ENCODE measurements at regions not wholly inside any gene's neighbourhood (a gene's known extent, or its start where the extent isn't known, plus 50 kb on each side); places are given as distances from the start of the nearest gene placed in this dataset.
"Not testable (repeated sequence)": the region's sequence is repeated elsewhere in the genome, so short reads cannot be mapped to it uniquely, and the experiment has no call there.

DNA sequence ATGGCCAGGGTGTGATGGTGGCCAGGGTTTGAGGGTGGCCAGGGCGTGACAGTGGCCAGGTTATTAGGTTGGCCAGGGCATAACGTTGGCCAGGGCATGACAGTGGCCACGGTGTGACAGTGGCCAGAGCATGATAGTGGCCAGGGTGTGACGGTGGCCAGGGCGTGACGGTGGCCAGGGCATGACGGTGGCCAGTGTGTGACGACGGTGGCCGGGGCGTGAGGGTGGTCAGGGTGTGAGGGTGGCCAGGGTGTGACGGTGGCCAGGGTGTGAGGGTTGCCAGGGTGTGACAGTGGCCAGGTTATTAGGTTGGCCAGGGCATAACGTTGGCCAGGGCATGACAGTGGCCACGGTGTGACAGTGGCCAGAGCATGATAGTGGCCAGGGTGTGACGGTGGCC, 642.8 kb downstream of the TBC1D22A start:
- not testable (repeated sequence) for DNase-seq (ENCODE audit: low read depth)

DNA sequence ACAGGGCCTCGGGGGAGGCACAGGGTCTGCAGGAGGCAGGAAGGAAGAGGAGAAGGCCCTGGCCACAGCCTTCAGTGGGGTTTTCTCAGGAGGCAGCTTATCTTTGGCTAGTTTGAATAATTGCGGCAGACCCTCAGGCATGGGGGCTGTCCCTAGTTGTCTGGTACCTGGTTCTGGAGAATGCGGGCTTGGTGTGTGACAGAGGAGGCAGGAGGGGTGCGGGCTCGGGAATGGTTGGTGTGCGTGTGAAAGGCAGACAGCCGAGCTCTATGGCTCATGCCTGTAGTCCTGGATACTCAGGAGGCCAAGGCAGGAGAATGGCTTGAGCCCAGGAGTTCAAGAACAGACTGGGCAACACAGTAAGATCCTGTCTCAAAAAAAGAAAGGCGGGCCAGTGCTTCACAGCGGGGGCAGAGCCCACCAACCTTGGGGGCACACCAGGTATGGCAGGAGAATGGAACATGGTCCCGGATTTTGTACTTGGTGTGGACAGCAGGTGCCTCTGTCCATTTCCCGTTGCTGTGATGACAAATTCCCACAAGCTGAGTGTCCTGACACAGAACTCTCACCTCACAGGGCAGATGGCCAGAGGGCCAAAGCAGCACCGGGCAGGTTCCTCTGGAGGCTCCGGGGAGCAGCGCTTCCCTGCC, 640.6 kb downstream of the TBC1D22A start:
- DNase-seq (ENCODE audit: low read depth), result no peak

DNA sequence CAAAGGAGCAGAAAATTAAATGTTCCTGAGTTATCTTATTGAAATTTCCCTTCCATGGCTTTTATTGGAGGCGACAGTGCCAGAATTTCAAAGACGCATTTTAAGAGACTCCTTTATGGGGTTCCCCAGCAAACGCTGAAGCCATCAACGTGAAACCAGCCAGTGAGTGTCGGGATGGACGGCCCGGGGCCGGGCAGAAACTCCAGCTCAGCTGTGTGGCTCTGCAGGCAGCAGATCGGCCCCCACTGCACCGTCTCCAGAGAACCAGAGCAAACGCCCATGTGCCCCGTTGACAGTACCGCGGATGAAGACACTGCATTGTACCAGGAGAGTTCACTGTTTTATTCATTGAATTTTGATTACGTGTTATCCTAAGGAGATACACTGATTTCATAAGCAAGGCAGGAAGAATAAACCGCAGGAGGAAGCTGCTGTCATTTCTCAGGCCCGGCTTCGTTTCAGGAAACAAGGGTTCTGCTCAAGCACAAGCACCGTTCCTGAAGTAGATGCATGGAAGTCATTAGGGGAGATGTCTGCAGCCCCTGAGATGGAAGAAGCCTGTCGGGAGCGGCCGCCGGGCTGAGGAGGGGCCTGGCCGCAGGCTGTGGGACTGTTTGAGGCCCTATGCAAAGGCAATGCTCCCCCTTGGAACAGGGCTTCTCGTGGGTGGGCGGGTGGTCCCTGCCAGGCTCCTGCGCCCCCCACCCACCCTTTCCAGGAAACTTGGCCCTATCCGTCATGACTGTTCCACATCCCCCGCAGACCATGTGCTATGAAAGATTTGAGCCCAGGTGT, 639.7 kb downstream of the TBC1D22A start:
- DNase-seq (ENCODE audit: low read depth), result no peak

DNA sequence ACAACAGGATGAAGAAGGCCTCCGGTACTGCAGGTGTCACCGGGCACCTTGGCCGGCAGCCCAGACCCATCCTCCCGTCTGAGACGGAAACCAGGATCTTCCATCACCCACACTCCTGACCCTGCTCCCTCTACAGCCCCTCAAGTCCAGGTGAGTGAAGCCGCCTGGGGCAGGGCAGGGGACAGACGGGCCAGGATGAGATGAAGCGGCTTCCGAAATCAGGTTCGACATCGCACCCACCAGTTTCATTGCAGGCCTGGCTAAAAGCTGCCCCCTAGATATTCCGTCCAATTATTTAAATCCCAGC, 639.1 kb downstream of the TBC1D22A start:
- DNase-seq (ENCODE audit: low read depth), result no peak

DNA sequence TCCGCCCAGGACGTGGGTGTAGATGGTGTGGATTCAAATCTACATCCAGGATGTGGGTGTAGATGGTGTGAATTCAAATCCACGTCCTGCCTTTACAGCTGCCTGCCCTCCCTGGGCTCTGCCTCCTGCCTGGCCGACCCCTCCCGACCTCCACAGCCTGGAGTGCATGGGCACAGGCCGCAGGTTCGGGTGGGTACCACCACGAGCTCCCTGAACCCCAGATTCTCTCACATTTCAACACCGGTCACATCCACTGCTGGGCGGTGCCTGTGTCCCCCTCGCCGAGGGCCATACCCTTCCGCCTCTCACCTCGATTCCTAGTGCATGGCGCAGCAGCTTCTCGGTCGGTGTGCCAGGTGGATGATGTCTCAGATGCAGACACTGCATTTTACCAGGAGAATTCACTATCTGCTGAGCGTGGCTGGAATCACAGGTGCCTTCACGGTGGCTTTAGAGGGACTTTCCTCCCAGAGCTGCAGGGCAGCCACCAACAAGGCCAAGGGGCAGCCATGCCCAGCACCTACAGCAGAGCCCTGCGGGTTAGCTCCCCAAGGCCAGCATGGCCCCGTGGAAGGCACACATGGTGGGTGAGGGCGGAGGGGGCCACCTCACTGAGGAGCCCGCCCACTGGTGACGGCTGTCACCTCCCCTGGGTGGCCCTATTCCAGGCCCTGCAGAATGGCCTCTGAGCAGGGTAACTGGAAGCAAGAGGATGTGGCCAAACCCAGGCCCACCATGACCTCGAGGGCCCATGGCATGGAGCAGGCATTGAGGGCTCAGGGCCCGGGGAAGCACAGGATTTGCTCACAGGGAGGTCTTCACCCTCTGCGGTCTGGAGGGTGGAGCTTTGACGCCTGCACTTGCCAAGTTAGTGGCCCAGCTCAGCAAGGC, 638.5 kb downstream of the TBC1D22A start:
- DNase-seq (ENCODE audit: low read depth), result no peak

DNA sequence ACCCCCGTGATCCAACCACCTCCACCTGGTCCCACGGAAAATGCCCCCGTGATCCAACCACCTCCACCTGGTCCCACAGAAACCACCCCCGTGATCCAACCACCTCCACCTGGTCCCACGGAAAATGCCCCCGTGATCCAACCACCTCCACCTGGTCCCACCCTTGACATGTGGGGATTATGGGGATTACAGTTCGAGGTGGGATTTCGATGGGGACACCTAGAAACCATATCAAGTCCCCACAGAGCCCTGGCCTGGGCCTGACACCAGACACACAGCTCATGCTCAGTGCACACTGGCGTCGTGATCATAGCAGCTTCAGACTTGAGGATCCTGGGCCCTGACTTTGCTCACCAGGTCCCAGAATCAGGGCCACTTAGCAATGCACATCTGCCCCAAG, 637.7 kb downstream of the TBC1D22A start:
- not testable (repeated sequence) for DNase-seq (ENCODE audit: low read depth)

DNA sequence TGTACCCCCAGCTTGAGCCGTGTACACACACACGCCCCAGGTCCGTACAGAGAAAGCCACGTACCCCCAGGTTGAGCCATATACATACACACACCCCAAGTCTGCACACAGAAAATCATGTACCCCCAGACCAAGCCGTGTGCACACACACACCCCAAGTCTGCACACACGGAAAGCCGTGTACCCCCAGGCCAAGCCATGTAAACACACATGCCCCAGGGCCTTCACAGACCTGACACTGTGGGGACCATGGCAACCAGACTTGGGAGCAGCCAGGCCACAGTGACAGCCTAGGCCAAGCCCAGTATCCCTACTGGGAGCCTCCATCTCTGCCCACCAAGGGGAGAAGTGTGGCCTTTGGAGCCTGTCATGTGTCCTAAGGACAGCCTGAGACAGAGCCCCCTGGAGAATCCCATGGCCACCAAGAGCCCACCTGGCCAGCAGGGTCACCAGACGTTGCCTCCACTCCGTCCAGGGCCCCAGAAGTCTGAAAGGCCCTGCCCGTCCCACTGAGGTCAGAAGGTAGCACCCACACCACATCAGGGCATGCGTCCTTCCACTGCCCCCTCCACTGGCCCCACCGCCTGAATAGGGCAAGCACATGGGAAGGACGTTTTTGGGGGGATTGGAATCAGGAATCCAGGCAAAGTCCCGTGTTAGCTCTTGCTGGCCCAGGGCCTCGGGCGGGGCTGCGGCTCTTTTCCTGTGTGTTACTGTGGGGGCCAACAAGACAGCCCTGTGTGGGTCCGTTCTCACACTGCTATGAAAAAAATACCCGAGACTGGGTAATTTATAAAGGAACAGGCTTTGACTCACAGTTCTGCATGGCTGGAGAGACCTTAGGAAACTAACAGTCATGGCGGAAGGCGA, 636.7 kb downstream of the TBC1D22A start:
- no peak for DNase-seq (ENCODE audit: low read depth)

DNA sequence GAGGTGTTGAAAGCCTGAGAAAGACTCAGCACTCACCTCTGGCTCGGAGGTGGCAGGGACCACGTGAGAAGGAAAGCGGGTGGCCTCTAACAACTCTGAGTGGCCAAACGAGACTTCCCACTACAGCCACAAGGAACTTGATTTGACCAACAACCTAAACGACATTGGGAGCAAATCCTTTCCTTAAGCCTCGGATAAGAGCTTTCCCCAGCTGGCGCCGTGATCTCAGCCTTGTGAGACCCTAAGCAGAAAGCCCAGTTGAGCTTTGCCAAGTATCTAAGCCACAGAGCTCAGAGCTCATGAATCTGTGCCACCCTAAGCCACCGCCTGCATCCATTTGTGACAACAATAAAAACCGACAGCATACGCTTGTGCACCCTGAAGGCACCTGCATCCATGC, 636.0 kb downstream of the TBC1D22A start:
- DNase-seq (ENCODE audit: low read depth), result no peak

DNA sequence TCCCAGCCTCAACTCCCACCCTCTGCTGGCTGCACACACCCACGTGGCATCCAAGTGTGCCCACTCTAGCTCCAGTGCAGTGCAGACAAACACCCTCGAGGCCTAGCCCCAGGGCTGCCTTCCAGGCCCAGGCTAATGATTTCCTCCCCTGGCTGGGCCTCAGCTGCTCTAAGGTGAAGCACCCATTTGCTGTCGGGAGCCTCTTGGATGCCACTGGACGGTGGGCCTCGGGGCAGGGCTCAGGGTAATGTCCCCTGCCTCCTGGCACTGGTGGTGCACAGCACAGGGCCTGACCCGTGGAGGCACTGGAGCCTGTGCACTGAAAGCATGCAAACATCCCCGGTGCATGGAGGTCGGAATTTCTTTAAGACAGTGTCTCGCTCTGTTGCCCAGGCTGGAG, 635.2 kb downstream of the TBC1D22A start:
- no peak for DNase-seq (ENCODE audit: low read depth)

DNA sequence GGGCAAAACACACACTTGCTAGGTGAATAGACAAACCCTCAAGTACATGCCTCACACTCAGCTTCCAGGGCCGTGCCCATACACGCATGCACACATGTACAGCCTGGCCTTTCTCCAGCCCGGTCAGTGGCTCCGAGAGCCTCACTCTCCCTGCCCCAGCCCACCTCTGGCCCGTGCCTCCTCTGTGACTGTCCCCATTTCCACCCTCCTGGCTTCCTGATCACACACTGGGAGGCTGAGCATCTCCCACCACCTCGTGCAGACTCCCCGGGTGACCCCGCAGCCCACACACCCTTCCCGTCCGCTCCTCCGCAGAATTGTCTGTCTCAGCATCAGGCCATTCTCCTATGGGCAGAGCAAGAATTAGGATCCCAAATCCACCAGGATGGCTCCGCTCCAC, 634.1 kb downstream of the TBC1D22A start:
- DNase-seq (ENCODE audit: low read depth), result no peak

DNA sequence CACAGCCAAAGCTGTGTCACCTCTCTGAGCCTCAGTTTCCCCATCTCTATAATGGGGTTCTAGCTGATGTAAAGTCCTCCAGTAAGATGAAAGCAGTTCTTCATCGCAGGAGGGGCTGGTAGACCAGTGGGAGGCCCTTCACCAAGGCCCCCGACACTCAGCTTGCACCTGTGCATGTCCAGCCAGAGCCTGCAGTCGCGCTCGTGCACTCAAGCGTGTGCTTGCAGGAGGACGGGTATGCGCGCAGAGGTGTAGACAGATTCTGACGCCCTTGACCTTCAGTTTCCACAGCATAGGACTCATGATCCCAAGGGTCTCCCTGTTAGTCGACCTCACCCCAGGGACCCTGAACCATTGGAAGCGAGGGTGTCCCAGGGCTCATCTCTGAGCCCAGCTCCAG, 633.7 kb downstream of the TBC1D22A start:
- no peak for DNase-seq (ENCODE audit: low read depth)

DNA sequence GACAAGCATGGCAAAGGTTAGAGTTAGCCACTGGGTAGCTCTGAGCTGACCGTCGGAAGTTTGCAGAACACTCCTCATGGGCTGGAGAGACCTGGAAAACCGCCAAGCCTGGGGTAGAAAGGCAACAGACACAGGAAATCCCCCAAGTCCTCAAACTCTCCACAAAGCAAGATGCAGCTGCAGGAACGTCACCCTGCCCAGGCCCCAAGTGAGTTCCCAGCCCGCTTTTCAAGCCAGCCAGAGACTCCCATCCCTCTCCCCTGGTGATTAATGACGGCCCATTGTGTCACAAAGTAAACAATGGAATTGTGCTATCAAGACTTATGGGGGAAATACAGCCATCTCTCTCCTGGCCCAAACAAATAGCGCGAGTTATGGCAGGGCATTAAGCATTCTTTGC, 633.0 kb downstream of the TBC1D22A start:
- DNase-seq (ENCODE audit: low read depth), result no peak

DNA sequence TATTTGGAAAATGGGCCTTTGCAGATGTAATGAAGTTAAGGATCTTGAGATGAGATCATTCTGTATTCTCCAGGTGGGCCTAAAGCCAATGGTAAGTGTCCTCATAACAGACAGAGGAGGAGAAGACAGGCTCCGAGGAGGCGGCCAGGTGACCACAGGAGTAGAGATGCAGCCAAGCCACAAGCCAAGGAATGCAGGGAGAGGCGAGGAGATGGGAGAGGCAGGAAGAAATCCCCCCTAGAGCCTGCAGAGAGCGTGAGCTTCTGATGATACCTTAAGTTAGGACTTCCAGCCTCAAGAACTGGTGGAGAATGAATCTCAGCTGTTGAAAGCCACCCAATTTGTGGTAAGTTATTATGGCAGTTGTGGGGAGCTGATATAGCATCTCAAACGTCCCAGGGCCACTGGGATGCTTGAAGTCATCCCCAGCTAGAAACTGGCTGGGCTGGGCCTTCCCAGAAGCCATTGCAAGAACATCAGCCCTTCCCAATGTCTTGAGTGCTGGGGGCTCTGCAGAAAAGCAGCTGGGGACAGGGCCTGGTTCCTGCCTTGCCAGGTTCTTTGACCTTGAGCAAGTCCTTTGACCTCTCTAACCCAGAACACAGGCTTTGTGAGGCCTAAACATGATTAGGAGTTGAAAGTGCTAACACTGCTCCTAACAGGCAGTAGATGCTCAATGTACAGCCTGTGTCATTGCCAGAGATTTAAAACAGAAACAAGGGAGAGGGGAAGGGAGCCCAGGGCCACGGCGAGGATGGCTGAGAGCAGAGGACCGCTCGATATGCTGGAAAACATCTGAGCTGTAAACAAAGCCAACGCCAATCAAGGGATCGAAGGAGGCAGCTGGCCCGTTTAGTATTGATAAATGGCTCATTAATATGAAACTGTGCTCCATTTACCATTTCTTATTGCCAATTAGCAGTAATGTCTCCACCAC, 632.3 kb downstream of the TBC1D22A start:
- no peak for DNase-seq (ENCODE audit: low read depth)

DNA sequence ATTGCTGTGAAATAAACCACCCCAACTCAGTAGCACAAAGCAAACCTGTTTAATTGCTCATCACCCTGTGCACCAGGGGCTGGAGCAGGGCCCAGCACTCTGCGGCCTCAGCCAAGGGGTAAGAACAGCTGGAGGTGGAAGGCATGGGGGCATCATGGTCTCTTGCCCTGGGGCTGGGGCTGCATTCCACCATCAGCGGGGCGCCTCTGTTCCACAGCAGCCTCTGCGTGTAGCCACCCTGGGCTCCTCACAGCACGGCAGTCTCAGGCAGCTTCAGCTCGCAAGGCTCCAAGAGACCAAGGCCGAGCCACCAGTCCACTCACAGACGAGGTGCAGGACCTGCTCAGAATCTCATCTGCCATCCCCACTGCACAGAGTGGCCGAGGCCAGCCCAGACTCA, 630.7 kb downstream of the TBC1D22A start:
- no peak for DNase-seq (ENCODE audit: low read depth)

DNA sequence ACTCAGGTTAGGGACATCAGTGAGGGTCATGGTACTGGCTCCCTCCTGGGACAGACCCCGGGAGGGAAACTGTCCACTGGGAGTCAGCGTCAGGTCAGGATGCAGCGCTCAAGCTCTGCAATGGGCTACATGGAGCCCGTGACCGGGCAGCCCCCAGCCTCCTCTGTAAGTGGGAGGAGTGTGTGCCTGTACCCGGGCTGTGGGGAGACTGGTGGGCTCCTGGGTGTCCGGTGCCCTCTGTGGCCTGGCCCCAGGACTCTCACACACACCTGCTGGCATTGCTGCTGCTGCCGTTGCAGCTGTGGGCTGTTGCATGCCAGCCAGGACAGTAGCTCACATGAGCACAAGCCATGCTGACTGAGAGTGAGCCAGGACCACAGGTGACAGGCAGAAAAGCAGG, 630.3 kb downstream of the TBC1D22A start:
- DNase-seq (ENCODE audit: low read depth), result no peak

DNA sequence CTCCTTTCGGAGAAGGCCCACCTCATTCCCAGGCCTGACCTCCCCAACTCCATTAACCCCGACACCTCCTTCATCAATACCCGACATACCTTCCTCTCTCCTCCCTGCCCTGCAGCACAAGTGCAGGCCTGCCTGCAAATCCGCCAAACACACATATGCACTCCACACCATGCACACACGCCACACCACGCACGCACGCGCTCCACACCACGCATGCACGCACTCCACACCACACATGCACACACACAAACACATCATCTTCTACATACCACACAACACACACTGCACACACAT, 629.6 kb downstream of the TBC1D22A start:
- DNase-seq (ENCODE audit: low read depth), result no peak

DNA sequence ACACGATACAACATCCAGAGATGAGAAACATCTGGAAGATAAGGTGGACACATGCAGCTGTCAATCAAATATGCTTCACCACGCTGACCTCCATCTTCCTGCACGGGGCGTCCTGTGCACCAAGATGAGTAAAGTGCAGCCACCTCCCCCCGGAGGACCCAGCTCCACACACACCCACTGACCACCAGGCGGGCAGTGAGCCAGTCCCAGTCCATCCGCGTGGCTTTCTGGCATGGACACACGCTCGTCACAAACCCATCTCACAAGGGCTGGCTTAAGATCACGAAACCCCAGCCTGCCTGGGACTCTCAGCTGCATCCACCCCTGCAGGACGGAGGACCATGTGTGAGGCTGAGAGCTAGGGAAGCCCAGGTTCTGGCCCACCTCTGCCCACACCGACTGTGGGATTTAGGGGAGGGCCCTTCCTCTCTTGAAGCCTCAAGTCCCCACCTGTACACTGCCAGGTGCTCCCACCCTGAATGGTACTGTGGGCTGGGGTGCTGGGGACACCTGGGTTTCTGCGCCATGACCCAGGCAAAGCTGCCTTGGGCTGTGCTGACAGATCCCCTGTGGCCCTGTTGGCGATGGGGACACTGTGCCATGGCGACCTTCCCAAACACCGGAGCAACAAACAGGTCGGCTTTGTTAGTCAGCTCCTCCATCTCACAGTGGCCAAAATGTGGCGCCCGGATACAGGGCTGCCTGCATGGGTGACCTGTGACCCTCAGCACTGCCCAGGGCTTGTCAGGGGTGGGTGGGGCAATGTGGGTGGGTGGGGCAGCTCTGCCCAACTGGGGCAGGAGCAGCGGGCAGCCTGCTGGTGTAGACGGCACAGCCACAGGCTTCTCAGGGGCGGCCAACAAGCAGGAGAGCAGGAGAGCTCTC, 629.0 kb downstream of the TBC1D22A start:
- no peak for DNase-seq (ENCODE audit: low read depth)

DNA sequence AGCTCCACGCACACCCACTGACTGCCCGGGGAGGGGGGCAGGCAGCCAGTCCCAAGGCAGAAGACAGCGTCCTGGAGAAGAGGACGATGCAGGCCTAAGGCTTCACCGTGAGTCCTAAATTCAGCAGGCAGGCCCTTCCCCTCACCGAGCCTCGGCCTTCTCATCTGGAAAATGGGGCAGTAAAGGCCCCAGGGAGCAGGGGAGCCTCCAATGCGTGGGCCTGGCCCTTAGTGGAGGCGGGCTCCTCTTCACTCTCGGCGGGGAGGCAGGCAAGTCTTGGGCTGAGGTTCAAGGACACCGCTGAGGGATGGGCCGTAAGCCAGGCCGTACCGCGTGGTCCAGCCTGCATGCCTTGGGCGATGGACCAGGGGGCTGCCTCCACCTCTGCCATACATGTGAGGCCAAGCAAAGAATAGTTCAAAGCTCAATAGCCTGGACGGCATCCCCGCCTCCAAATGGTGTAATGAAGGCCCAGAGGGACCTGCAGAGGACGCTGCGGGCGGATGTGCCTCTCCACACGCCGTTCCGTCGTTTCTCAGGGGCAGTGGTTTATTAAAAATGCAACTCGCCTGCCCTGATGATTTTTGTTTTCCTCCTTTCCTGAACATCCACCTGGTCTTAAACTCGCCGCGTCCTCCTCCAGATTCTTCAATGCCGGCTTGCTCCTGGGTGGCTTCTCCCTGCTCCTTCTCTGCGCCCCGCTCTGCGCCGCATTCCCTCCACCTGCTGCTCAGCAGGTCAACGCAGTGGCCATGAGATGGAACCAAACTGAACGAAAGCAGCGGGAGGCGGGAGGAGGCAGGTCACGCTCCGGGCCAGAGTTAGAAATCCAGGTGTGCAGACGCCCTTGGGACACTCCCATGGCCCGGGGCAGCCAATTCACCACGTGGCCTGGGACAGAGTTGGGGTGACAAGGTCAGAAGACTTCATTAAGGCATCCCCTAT, 627.8 kb downstream of the TBC1D22A start:
- DNase-seq (ENCODE audit: low read depth), result no peak

DNA sequence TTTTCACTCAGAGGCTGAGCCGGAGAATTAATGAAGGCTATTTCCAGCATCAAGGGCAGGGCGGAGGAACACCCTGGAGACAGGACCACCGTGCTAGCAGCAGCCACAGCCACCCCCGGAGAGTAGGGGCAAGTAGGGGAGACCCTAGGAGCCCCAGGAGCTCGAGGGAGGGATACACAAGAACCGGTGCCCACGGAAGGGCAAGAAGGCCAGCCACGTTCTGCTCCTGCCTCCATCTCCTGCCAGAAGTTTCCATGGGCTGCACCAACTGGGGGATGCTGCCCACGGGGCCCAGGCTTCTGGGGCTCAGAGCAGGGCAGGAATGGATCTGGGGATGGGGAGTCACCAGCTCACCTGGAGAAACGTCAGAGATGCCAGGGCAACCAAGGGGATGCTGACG, 626.8 kb downstream of the TBC1D22A start:
- DNase-seq (ENCODE audit: low read depth), result no peak

Data from non-pigmented ciliary epithelial cell (primary cell).